Right atrium auricular region (tissue), 2 donors: ENCODE measurements at regions not wholly inside any gene's neighbourhood (a gene's known extent, or its start where the extent isn't known, plus 50 kb on each side); places are given as distances from the start of the nearest gene placed in this dataset.

Experiments
- DNase-seq: peaks from one replicate; pipeline ENCODE4 v3.0.0-alpha.2; 2019; ENCODE audit warnings: low spot score
- H3K27ac ChIP-seq, 2 donors: fragments of 200-600 bp; sonication (generic); 1 replicate in 1 of 2; 2 replicates in 1 of 2; pipeline ENCODE4 v1.5.1; 2016 to 2019
- H3K27me3 ChIP-seq, 2 donors: fragments of 200-600 bp; sonication (generic); one replicate each; pipeline versions ENCODE4 v1.5.1 to v1.6.0; 2017 to 2019
- H3K36me3 ChIP-seq: fragments of 200-600 bp; sonication (generic); one replicate; pipeline ENCODE4 v1.5.1; 2016
- H3K4me1 ChIP-seq, 2 donors: fragments of 200-600 bp; sonication (generic); one replicate each; pipeline versions ENCODE4 v1.5.1 to v1.6.0; 2017 to 2019
- H3K4me3 ChIP-seq, 2 donors: fragments of 200-600 bp; sonication (generic); 1 replicate in 1 of 2; 2 replicates in 1 of 2; pipeline ENCODE4 v1.5.1; 2017 to 2019; ENCODE audit warnings: mild to moderate bottlenecking in 1 of 2, moderate library complexity in 1 of 2
- H3K9me3 ChIP-seq, 2 donors: fragments of 200-600 bp; sonication (generic); one replicate each; pipeline ENCODE4 v1.5.1; 2019
- TF ChIP-seq, protein P1 (sequence below), 2 donors: fragments of 200-600 bp; sonication (generic); IDR thresholded peaks; one replicate each; pipeline ENCODE4 v1.5.1; 2019; ENCODE audit warnings: antibody characterized with exemption in 2 of 2

DNA sequence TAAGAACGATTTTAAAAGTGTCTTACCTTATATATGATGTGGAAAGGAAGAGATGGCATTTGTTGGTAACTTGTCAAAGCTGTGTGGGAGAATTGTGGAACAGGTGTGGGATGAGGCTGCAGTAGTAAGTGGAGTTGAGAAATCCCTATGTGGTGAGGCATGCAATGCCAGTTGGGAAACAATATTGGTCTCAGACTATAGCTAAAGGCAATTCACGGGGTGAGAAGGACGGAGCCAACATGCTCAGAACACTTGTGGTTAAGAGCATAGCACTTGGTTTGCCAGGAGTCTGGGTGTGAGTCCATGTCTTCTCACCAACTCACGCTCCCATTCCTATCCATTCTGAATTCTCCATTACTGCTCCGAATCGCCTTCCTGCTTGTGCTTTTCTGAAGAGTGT lies 615.6 kb upstream of the ADAMTS9 start:
- H3K27ac ChIP-seq: no peak overlapping the region
- no peaks in the 10 kb centered on the region for H3K36me3 ChIP-seq
- DNase-seq: no peak
- H3K27me3 ChIP-seq: no peaks in the 10 kb centered on the region
- no peaks in the 10 kb centered on the region for H3K9me3 ChIP-seq
- TF ChIP-seq, protein P1, sequence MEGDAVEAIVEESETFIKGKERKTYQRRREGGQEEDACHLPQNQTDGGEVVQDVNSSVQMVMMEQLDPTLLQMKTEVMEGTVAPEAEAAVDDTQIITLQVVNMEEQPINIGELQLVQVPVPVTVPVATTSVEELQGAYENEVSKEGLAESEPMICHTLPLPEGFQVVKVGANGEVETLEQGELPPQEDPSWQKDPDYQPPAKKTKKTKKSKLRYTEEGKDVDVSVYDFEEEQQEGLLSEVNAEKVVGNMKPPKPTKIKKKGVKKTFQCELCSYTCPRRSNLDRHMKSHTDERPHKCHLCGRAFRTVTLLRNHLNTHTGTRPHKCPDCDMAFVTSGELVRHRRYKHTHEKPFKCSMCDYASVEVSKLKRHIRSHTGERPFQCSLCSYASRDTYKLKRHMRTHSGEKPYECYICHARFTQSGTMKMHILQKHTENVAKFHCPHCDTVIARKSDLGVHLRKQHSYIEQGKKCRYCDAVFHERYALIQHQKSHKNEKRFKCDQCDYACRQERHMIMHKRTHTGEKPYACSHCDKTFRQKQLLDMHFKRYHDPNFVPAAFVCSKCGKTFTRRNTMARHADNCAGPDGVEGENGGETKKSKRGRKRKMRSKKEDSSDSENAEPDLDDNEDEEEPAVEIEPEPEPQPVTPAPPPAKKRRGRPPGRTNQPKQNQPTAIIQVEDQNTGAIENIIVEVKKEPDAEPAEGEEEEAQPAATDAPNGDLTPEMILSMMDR (IDR thresholded peaks at IDR 0.05): no peak
- H3K4me1 ChIP-seq: no peaks in the 10 kb centered on the region
- H3K4me3 ChIP-seq: no peak overlapping the region

DNA sequence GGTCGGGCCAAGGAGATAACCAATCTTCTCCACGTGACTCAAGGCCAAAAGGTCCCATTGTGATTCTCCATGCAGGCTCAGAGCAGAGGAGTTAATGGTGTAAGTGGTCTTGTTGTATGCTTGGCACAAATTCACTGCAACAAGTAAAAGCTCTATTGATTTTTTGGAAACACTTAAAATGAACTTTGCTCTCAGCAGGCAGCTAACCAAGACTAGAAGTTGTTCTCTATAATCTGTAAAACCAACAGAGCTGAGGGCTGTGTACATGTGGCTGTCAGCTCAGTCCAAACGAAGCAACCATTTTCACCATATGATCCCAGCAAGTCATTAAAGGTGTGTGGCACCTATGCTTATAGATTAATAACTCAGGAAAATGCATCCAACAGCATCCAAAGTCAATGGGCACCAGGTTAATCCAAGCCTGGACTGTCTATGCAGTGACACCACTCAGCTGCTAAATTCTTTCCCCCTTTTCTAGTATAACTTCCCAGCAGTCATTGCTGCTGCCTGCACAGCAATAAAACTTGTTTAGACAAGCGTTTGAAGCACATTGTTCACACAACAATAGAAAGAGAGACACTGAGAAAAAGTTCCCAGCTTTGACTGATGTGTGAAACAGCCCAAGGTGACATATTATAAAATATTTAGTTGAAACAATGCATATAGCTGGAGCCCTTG lies 603.8 kb upstream of the ADAMTS9 start:
- TF ChIP-seq, protein P1 (IDR thresholded peaks at IDR 0.05): no peak
- no peak for DNase-seq
- H3K27me3 ChIP-seq: no peaks in the 10 kb centered on the region
- H3K4me3 ChIP-seq: no peak overlapping the region
- no peak overlapping the region for H3K27ac ChIP-seq
- H3K4me1 ChIP-seq: no peaks in the 10 kb centered on the region
- H3K36me3 ChIP-seq: no peaks in the 10 kb centered on the region
- no peaks in the 10 kb centered on the region for H3K9me3 ChIP-seq

DNA sequence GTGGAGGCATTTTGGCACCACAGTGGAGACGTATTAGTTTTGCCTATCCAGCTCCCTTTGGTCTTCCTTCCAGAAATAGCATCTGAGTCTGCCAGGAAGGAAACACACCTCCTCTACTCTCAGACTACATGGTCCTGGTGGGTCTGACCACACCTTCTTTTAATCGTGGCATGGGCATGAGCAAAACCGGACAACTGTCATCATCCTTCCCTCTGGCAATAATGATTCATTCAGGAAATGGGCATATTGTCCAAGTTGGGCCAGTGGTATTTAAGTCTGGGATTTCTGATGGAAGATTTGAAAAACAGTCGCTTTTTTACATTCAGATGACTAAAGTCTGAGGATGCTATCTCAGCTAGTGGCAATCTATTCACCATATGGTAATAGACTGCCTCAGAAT lies 601.0 kb upstream of the ADAMTS9 start:
- DNase-seq: no peak
- H3K27ac ChIP-seq: no peak overlapping the region
- TF ChIP-seq, protein P1 (IDR thresholded peaks at IDR 0.05): no peak
- H3K36me3 ChIP-seq: no peaks in the 10 kb centered on the region
- no peaks in the 10 kb centered on the region for H3K9me3 ChIP-seq
- no peak overlapping the region for H3K4me3 ChIP-seq
- no peaks in the 10 kb centered on the region for H3K27me3 ChIP-seq
- H3K4me1 ChIP-seq: no peaks in the 10 kb centered on the region

DNA sequence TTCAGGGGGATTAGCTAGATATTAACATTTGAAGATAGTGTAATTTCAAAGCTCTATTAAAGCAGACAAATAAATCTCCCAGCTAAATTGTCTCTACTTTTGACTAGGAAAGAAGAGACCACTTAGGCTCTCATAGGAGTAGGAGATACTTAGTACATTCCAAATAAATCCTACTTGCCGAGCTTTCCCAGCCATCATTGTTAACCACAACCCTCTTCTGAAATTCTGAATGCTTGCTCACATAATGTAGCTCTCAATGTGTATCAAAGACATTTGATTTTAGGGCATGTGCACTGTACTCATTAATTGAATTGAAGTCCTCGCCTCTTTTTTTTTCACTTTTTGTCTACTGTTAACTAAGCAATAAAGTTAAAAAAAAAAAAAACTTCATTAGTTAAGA lies 598.2 kb upstream of the ADAMTS9 start:
- Histone ChIP-seq H3K27me3 (no peaks in the 10 kb centered on the region), H3K36me3 (no peaks in the 10 kb centered on the region), H3K9me3 (no peaks in the 10 kb centered on the region), H3K4me1 (no peaks in the 10 kb centered on the region), H3K27ac (no peak overlapping the region), H3K4me3 (no peak overlapping the region)
- no peak for DNase-seq
- TF ChIP-seq, protein P1 (IDR thresholded peaks at IDR 0.05): no peak

DNA sequence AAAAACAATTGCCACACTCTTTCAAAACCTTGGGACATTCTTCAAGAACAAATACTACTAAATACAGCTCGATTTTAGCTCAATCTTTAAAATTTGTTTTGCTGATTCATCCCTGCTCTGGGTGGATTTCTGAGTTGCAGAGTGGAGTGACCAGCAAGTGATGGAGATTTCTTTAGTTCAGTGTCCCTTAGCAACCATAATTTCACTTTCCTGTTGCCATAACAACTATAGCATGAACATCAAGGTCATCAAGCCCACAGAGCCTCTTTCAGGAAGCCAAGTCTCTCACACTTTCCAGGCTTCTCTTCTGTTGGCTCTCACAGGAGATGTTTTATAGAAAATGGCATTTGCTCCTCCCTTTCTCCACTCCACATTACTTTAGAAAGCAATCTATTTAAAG lies 597.2 kb upstream of the ADAMTS9 start:
- DNase-seq: no peak
- no peaks in the 10 kb centered on the region for H3K36me3 ChIP-seq
- no peaks in the 10 kb centered on the region for H3K4me1 ChIP-seq
- no peak overlapping the region for H3K4me3 ChIP-seq
- TF ChIP-seq, protein P1 (IDR thresholded peaks at IDR 0.05): no peak
- no peak overlapping the region for H3K27ac ChIP-seq
- no peaks in the 10 kb centered on the region for H3K27me3 ChIP-seq
- no peaks in the 10 kb centered on the region for H3K9me3 ChIP-seq

DNA sequence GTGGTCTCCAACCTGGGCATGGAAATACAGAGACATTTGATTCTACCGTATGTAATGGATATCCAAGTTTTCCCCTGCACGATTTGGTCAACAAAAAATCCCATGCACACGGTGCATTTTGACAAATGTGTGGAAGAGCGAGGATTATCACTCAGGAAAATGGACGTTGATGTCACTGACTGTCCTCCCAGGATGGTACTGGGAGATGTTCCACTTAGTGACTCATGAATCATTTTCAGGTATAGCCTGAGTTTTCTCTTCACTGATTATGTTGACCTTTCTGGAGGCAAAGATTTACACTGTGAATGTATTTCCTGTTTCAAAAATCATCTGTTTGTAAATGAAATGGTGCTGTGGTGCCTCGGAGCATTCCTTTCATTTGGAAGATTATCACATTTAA lies 596.7 kb upstream of the ADAMTS9 start:
- no peak for DNase-seq

More for the DNA sequence above, 596.7 kb upstream of the ADAMTS9 start:
- no peaks in the 10 kb centered on the region for H3K4me1 ChIP-seq
- no peak overlapping the region for H3K4me3 ChIP-seq
- TF ChIP-seq, protein P1 (IDR thresholded peaks at IDR 0.05): no peak
- no peaks in the 10 kb centered on the region for H3K9me3 ChIP-seq
- H3K36me3 ChIP-seq: no peaks in the 10 kb centered on the region
- no peak overlapping the region for H3K27ac ChIP-seq
- no peaks in the 10 kb centered on the region for H3K27me3 ChIP-seq
